CD4-positive, alpha-beta T cell treated with Interferon gamma for 1 hour (primary cell): ENCODE measurements at regions not wholly inside any gene's neighbourhood (a gene's known extent, or its start where the extent isn't known, plus 50 kb on each side); places are given as distances from the start of the nearest gene placed in this dataset.
"Not testable (repeated sequence)": the region's sequence is repeated elsewhere in the genome, so short reads cannot be mapped to it uniquely, and the experiment has no call there.

Experiments
- DNase-seq: peaks from one replicate; pipeline ENCODE4 v3.0.0-alpha.2; 2020

DNA sequence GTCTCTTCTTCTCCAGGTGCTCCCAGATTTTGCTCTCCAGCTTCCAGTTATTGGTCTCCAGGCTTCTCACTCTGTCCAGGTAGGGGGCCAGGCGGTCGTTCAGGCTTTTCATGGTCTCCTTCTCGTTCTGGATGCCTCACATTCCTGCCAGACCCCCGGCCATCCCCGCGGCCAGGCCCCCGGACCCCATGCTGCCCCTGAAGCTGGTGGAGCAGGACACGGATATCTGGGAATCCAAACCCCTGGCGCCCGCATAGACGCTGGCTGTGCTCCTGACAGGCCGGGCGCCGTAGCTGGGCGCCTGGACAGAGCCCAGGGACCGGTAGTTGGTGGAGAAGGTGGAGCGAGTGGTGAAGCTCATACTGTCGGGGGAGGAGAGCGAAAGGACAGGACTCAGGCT lies 534.4 kb upstream of the TLE4 start:
- no peak for DNase-seq

DNA sequence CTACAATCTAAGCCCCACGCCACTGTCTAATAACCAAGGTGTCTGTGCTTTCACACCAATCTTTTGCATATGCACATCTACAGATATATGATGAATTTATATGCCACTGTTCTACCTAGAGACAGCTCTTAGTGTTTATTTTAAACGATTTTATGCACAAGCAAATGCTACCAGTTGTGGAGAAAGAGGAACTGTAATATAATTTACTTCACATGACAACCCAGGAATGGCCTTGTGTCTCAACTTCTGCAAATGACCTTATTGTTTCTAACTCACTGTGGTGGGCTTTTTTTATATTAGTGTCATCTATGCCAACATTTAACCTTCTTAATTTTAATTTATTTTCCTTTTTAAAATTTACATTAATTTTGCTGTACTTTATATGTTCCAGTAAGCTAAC lies 531.1 kb upstream of the TLE4 start:
- no peak for DNase-seq

GRCh38 chr9:79041266-79041665 lies 530.5 kb upstream of the TLE4 start:
- DNase-seq, result no peak

DNA sequence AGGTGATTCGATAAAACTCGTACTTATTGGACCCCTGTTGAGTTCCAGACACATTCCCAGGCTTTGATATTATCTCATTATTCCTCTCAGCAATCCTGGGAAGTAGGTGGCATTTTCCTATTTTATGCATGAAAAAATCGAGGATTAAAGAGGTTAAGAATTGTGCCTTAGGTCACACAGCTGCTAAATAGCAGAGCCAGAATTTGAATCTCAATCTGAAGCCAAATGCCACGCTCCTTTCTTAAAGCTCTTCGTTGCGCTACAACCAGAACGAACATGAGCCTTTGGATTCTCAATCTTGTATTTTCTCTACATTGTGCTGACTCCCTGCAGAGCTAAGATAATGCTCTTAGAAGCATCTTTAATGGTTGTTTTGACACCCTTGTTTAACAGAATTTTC lies 527.8 kb upstream of the TLE4 start:
- no peak for DNase-seq

GRCh38 chr9:79046401-79046800 lies 525.4 kb upstream of the TLE4 start:
- DNase-seq, result no peak

DNA sequence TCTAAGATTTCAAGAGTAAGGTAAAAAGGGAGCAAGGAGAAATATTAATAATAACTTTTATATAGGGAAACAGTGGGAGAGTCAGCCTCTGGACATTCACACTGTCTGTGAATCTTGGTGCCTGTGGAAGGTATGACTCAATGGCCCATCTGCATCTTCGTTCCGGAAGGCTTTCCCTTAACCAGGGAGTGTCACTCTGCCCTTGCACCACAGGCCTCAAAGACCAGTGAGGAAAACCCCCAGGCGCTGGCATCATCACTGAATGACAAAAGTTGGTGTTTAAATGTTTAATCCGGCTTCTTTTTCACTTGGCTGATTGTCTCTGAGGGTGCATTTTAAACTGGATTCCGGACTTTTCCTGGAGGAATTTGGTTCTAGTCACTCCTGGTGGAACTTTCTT lies 522.4 kb upstream of the TLE4 start:
- no peak for DNase-seq

DNA sequence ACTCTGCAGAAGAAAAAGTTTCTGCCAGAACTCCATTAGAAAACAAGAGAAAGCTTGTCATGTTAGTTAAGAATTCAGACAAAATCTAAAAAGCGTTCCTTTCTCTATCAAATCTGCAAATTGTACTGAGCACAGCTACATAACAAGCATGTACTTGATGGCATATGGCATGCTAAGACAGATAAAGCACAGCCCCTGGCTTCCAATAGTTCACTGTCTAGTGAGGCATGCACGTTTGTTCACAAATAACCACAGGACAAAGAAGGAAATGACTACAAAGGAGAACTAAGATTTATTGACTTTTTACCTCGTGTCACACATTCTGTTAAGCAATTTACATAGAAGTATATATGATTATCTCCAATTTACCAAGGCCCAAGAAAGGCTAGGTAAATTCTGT lies 518.2 kb upstream of the TLE4 start:
- no peak for DNase-seq

DNA sequence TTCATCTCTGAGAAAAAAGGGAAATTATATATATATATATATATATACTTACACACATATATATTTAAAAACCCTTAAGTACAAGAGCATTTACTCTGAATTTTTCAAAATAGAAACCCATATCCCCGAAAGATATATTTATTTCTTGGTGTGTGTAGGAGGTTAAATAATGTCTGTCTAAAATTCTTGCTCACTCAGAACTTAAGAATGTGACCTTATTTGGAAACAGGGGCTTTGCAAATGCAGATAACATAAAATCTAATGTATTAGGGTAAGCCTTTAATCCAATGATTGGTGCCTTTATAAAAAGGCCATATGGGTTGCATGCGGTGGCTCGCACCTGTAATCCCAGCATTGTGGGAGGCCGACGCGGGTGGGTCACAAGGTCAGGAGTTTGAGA lies 517.3 kb upstream of the TLE4 start:
- no peak for DNase-seq

GRCh38 chr9:79056041-79056440 lies 515.7 kb upstream of the TLE4 start:
- no peak for DNase-seq

DNA sequence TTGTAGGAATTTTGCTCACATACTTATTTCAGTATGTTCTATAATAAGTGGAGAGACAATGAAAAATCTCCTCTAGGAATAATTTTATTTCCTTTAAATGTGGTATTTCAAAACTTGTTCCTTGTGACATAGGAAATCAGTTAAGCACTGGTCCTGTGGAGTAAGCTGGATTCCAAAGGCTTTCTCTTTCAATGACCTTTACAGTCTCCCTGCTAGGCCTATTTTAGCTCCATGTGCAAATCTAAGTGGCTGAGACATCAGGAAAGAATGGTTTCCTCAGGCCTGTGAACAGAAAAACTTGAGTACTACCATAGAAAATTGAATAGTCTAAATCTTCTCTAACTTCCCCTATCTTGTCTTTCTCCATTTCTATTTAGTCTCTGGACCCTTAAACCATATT lies 514.2 kb upstream of the TLE4 start:
- no peak for DNase-seq

- DNase-seq, result no peak
Observed at GRCh38 chr9:79060766-79061165, 511.0 kb upstream of the TLE4 start.

DNA sequence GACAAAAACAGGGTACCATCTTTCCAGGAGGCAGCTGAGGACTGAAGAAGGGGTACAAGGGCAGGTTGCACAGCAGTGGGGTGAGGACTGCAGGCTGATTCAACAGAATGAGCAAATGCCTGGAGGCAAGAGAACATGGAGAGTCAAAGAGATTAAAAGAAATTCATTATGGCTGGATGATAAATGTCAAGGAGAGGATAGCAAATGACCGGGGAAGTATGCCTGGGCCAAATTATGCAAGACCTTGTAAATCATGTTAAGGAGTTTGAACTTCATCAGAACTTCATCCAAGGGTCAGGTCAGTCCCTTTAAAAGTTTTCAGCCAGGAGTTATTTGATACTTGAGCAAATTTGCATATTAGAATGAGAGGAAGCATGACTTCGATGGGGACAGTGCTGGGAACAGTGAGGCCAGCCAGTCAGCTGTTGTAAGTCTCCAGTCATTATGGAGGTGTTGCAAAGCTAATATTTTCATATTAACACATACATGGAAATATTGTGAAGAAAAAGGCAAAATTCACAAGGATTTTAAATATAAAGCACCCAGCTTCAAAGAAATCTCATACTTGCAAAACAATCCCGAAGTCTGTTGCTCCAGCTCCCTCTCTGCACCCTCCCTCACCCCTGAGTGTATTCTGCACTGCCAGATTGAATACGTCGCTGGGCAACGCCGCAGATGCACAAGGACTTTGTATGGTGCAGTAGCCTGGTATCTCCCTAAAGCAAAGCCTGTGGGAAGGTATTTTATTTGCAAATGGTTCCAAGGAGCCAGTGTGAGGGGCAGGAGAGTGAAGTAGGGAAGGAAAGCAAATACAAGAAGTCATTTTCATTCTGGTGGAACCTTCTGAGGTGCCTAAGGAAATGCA lies 509.8 kb upstream of the TLE4 start:
- no peak for DNase-seq

DNA sequence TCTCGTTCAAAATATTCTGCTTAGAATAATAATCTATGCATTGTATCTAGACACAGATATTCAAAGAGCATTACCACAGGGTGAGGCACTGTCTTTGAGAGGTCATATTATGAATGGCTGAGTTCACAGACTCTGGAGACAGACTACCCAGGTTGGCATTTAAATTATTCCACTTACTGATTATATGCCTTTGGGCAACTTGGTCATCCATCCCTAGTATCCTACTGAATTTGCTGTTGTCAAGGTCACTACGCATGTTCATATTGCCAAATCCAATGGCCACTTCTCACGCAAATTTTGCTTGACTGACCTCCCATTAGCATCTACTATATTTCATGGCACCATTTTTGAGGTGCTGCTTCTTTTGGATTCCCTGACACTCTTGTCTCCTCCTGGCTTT lies 498.6 kb upstream of the TLE4 start:
- no peak for DNase-seq

GRCh38 chr9:79080536-79080935 lies 491.2 kb upstream of the TLE4 start:
- no peak for DNase-seq

GRCh38 chr9:79083621-79084020 lies 488.1 kb upstream of the TLE4 start:
- no peak for DNase-seq

GRCh38 chr9:79087133-79087532 lies 484.6 kb upstream of the TLE4 start:
- no peak for DNase-seq

- no peak for DNase-seq
Observed at GRCh38 chr9:79089054-79089560, 482.7 kb upstream of the TLE4 start.

DNA sequence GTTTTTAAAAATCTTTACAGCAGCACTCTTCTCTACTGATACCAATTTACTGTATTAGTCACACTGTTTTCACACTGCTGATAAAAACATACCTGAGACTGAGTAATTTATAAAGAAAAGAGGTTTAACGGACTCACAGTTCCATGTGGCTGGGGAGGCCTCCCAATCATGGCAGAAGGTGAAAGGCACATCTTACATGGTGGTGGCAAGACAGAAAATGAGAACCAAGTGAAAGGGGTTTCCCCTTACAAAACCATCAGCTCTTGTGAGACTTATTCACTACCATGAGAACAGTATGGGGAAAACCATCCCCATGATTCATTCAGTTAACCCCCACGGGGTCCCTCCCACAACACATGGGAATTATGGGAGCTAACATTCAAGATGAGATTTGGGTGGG lies 481.9 kb upstream of the TLE4 start:
- DNase-seq, result not testable (repeated sequence)

DNA sequence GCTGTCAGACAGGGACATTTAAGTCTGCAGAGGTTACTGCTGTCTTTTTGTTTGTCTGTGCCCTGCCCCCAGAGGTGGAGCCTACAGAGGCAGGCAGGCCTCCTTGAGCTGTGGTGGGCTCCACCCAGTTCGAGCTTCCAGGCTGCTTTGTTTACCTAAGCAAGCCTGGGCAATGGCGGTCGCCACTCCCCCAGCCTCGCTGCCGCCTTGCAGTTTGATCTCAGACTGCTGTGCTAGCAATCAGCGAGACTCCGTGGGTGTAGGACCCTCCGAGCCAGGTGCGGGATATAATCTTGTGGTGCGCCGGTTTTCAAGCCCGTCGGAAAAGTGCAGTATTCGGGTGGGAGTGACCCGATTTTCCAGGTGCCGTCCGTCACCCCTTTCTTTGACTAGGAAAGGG lies 468.5 kb upstream of the TLE4 start:
- not testable (repeated sequence) for DNase-seq

DNA sequence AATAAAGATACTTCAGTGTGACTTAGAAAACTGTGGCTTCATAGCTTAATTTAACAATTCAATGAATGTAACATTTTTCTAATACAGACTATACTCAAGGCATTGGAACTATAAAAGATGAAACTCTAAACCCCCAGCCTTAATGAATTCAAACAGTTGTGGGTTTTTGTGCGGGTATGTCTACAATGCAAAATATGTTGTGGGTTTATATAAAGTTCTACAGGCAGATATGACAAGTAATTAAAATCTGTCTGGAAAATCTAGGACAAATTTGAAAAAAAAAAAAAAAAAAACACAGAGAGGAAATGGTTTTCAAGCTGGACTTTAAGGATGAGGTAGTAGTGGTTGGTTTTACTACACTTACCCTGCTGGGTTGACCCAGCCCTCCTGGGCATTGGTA lies 467.5 kb upstream of the TLE4 start:
- DNase-seq, result no peak

GRCh38 chr9:79104951-79105350 lies 466.8 kb upstream of the TLE4 start:
- DNase-seq, result no peak

GRCh38 chr9:79107911-79108676 lies 463.7 kb upstream of the TLE4 start:
- no peak for DNase-seq

- no peak for DNase-seq
Observed at GRCh38 chr9:79111653-79112052, 460.1 kb upstream of the TLE4 start.

DNA sequence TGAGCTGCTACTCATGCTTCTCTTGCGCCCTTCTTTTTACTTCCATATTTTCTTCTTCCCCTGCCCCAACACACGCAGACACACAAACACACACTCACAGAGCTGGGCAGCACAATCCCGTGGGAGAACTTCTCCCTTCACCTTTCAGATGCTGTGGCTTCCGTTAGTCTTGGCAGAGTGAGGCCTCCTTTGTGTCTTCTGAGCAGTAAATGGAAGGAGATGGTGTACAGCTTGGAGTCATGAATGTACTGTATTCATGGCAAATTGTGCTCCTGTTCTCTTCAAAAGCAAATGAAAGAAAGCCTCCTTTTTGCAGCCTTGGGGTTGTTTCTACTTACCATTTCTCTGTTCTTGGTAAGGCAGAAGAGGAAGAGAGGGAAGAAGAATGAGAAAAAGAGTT lies 456.6 kb upstream of the TLE4 start:
- DNase-seq, result no peak
